ENCODE measurements at regions not wholly inside any gene's neighbourhood (a gene's known extent, or its start where the extent isn't known, plus 50 kb on each side); places are given as distances from the start of the nearest gene placed in this dataset.

GRCh38 chr4:24404281-24404680, 180.1 kb downstream of the DHX15 start:
- H3K4me1 ChIP-seq (ENCODE audit: control insufficient read depth in 1 of 2, low read depth in 2 of 2) = no peaks in the 10 kb centered on the region
- DNase-seq (ENCODE audit: low spot score) = no peak
- no peaks in the 10 kb centered on the region for H3K9me3 ChIP-seq
- ATAC-seq (ENCODE audit: insufficient number of reproducible peaks, low FRiP score, low read depth) = no peak
- H3K36me3 ChIP-seq = no peaks in the 10 kb centered on the region
- H3K4me3 ChIP-seq = no peak overlapping the region
- TF ChIP-seq CTCF (IDR thresholded peaks at IDR 0.05) = no peak
- no peaks in the 10 kb centered on the region for H3K27me3 ChIP-seq (replicated peaks; ENCODE audit: insufficient read depth)
- no peak overlapping the region for H3K27ac ChIP-seq

- H3K9me3 ChIP-seq = no peaks in the 10 kb centered on the region
- H3K36me3 ChIP-seq = no peaks in the 10 kb centered on the region
- no peak for DNase-seq (ENCODE audit: low spot score)
- no peak for TF ChIP-seq CTCF (IDR thresholded peaks at IDR 0.05)
- no peaks in the 10 kb centered on the region for H3K4me1 ChIP-seq (ENCODE audit: control insufficient read depth in 1 of 2, low read depth in 2 of 2)
- no peak overlapping the region for H3K4me3 ChIP-seq
- no peak for ATAC-seq (ENCODE audit: insufficient number of reproducible peaks, low FRiP score, low read depth)
- no peak overlapping the region for H3K27ac ChIP-seq
- H3K27me3 ChIP-seq (replicated peaks; ENCODE audit: insufficient read depth) = no peaks in the 10 kb centered on the region
Measured at GRCh38 chr4:24403265-24403664, 181.1 kb downstream of the DHX15 start.

- no peak overlapping the region for H3K27ac ChIP-seq
- no peak for TF ChIP-seq CTCF (IDR thresholded peaks at IDR 0.05)
- H3K9me3 ChIP-seq = no peaks in the 10 kb centered on the region
- H3K4me3 ChIP-seq = no peak overlapping the region
- ATAC-seq (ENCODE audit: insufficient number of reproducible peaks, low FRiP score, low read depth) (no peak), DNase-seq (ENCODE audit: low spot score) (no peak)
- H3K36me3 ChIP-seq = no peaks in the 10 kb centered on the region
- no peaks in the 10 kb centered on the region for H3K4me1 ChIP-seq (ENCODE audit: control insufficient read depth in 1 of 2, low read depth in 2 of 2)
- H3K27me3 ChIP-seq (replicated peaks; ENCODE audit: insufficient read depth) = no peaks in the 10 kb centered on the region
Measured at GRCh38 chr4:24400537-24400936, 183.8 kb downstream of the DHX15 start.

GRCh38 chr4:24396988-24397387, 187.4 kb downstream of the DHX15 start:
- Histone ChIP-seq H3K4me3 (no peak overlapping the region), H3K27me3 (replicated peaks; ENCODE audit: insufficient read depth) (no peaks in the 10 kb centered on the region)
- TF ChIP-seq CTCF (IDR thresholded peaks at IDR 0.05) = no peak

GRCh38 chr4:24395937-24396336, 188.4 kb downstream of the DHX15 start:
- no peak overlapping the region for H3K4me3 ChIP-seq
- H3K36me3 ChIP-seq = no peaks in the 10 kb centered on the region
- no peak overlapping the region for H3K27ac ChIP-seq
- no peaks in the 10 kb centered on the region for H3K9me3 ChIP-seq
- no peak for DNase-seq (ENCODE audit: low spot score)
- no peaks in the 10 kb centered on the region for H3K4me1 ChIP-seq (ENCODE audit: control insufficient read depth in 1 of 2, low read depth in 2 of 2)
- H3K27me3 ChIP-seq (replicated peaks; ENCODE audit: insufficient read depth) = no peaks in the 10 kb centered on the region
- no peak for ATAC-seq (ENCODE audit: insufficient number of reproducible peaks, low FRiP score, low read depth)
- no peak for TF ChIP-seq CTCF (IDR thresholded peaks at IDR 0.05)

More at GRCh38 chr4:24396988-24397387, 187.4 kb downstream of the DHX15 start:
- H3K9me3 ChIP-seq = no peaks in the 10 kb centered on the region
- ATAC-seq (ENCODE audit: insufficient number of reproducible peaks, low FRiP score, low read depth) = no peak
- H3K4me1 ChIP-seq (ENCODE audit: control insufficient read depth in 1 of 2, low read depth in 2 of 2) = no peaks in the 10 kb centered on the region
- no peak overlapping the region for H3K27ac ChIP-seq
- DNase-seq (ENCODE audit: low spot score) = no peak
- H3K36me3 ChIP-seq = no peaks in the 10 kb centered on the region

Measured in thoracic aorta (tissue), 2 donors.